Left lobe of liver (tissue), 2 donors: ENCODE measurements at regions not wholly inside any gene's neighbourhood (a gene's known extent, or its start where the extent isn't known, plus 50 kb on each side); places are given as distances from the start of the nearest gene placed in this dataset.

Source experiments
- ATAC-seq: fragments of 200-7000 bp; cut with Tn5 transposase; one replicate; pipeline ENCODE4 v1.9.1; 2020; ENCODE audit warnings: mild to moderate bottlenecking, moderate library complexity
- DNase-seq: peaks from one replicate; pipeline ENCODE4 v3.0.0-alpha.2; 2020; ENCODE audit warnings: low spot score
- donor health status: DM: no; HTN: no; CAD: no; lungs with moderate emphysema.
- donor health status: DM: no; HTN: yes; CAD: no.

DNA sequence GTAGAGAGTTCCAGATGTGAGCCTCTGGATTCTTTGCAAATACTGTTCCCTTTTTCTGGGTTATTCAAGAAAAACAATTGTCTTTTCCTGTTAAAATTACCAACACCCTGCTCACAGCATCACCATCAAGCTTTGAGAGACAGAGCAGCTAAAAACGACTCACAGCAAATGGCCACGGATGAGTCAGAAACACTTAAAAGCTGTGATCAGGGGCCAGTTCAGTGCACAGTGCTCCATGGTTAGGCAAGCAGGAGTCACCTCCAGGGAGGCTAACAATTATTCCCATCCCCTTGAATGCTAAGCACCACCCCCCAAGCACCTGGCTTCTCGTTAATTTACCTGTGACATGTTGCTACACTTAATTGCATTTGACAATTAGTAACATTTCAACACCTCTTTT is 128.4 kb upstream of the CAMK1G start:
- ATAC-seq: no peak
- DNase-seq: no peak

DNA sequence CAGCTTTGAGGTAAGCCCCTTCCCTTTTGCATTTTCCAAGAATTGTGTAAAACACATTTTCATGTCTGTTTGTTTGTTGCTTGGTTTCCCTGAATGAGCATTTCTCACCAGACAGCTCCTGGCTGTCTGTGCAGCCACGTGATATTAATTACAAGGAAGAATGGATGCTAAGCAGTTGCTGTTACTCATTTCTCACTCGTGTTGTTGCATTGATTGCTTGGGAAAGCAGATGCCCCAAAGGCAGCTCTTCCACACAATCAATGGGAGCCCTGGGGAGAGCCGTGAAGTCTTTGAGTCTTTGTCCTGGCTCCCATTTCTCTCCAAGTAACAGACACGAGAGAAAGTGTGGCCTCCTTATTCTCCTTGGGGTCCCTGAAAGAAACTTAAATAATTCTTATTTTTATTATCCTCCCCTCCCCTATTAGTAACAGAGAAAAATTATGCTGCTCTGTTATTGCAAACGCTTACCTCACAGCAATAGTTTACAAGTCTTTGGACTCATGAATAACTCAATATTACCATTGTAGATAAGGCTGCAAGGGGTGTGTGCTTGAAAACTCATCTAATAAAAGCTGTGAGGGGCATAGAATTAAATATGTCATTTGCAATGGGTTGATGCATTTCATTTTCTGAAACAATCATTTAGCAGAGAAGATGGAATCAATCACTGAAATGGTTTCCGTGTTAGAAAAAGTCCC is 127.7 kb upstream of the CAMK1G start:
- no peak for DNase-seq
- no peak for ATAC-seq

DNA sequence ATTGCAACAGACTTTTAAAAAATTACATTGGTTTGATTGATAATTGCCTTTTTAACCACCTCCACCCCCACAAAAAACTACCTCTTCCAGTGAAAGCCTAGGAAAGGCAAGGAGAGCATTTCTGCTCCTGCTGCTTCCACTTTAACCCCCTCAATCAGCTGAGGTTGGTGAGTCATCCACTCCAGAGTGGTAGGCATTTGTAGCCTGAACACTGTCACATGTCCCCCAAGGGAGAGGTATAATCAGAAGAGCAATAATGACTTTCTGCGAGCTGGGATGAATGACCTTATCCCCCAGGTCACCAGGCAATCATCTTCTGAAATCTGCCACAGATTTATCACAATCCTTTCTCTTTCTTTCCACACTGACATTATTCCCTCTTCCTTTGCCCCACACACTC is 126.6 kb upstream of the CAMK1G start:
- DNase-seq (no peak), ATAC-seq (no peak)

DNA sequence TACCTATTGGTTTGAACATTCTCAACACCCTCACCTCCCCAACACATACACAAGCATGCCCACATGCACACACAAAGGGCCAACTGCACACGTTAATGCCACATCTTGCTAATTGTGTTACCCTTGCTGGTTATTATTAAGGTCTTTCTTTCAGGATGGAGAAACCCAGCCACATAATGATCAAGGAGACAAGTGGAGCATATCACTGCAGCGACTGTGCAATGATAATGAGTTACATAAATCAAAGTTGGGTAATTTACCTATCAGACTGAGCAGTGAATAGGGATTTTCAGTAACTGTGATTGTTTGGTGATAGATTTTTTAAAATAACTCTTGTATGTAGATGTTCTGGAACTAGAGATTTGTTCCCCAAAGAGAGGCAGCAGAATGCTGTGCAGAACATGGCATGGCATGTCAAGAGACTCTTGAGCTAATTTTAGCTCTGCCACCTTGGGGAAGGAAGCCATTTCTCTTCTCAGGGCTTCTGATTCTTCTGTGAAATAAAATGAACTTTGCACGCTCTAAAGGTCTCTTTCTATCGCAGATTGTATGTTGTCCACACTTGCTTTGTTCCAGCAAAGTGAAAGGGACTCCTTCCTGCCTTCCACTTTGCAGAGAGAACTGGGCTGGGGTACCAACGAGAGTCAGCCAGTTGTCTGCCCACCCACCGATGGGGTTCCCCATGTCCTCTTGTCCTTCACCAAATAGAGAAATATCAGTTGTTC is 126.0 kb upstream of the CAMK1G start:
- DNase-seq: no peak
- no peak for ATAC-seq

DNA sequence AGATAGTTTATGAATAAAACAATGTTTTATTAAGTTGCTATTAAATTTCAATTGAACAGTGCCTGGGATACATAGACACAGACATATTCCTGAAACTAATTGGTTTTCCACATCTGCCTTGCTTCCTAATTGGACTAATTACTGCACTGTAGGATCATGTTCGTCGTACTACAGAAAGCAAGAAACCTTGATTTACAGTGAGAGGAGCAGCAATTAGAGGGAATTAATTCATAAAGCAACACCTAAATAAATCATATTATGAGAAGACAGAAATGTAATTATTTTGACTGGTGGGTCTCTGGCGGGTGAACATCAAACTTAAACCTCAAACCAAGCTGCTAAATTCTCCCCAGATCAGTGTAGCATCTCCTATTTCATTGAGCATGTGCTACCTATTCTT is 124.6 kb upstream of the CAMK1G start:
- ATAC-seq: no peak

DNA sequence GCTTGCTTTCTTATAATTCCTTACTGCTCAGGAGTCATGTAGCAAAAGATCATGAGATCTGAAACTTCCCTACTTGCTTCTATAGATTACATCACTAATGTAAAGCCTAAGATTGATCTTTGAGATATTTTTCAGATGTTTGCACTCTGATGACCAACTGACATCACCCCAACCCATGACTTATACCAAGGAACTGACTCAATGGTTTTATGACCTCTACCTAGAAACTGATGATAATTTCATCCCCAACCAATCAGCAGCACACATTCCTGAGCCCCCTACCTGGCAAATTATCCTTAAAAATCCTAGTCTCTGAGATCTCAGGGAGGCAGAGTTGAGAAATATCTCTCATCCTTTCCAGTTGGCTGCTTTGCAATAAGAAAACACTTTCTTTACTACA is 122.3 kb upstream of the CAMK1G start:
- ATAC-seq: no peak
- DNase-seq: no peak

More for the DNA sequence above, 124.6 kb upstream of the CAMK1G start:
- no peak for DNase-seq

DNA sequence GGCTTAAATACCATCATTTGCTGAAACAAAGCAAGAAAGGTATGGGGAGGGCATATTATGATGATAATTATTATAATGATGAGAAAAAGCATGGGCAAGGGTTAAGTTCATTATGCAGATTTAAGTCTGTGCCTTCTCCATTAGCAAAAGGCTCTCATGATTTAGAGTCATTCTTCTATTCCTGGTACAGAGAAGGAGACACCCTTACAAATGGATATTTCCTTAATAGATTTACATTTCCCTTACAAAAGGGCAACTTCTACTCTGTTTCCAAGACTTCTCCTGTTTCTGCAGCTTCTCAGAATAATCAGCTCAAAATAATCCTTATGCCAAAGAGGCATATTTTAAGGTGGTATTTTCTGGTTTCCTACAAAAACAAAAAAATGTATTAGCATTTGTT is 121.1 kb upstream of the CAMK1G start:
- ATAC-seq: no peak
- no peak for DNase-seq

DNA sequence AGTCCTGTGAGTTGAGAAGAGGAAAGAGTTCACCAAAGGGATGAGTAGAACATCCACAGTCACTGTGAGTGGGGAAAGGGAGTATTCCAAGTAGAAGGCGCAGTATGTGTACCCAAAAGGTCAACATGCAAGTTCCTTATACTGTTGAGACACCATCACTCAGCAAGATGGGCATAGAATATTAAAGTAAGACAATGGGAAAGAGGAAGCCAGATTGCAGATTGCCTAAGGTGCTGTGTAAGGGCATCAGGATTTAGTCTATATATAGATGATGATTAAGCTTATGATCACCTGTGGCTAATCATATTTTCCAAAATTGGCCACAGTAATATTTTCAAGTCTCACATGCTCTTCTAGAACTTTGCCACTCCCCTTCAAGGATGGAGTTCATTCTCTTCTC is 120.1 kb upstream of the CAMK1G start:
- no peak for ATAC-seq
- DNase-seq: no peak

DNA sequence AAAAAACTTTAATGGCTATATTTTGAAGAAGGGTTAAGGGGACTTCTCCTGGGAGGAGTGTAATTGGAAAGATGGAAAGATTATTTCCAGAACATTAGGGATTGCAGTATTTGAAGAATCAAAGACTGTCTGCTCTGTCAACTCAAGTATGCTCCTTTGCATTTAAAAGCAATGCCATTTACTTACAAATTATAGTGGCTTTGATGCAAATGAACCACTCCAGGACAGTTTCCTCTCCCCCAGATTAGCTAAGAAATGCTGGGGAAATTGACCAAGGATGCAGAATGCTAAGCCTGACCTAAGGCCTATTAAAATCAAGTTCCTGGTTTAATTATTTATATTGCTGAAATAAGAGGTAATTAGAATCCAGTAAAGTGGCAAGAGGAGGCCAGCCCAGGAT is 110.5 kb upstream of the CAMK1G start:
- no peak for DNase-seq
- no peak for ATAC-seq

DNA sequence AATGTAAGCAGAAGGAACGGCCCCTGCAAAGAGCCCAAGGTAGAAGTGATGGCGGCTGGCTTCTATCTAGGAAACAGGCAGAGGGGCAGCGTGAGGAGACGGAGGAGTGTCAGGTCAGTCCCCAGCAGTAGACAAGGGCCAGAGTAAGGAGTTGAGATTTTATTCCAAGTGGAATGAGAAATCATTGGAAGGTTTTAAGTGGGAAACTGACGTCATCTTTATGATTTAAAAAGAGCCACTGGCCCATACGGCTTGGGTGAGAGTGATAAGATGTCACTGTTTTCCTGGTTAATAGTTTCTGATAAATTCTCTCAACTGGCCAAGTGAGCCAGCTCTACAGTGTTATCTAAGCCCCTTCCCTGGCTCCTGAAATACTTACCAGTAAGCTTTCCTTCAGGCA is 103.2 kb upstream of the CAMK1G start:
- no peak for ATAC-seq
- DNase-seq: no peak

DNA sequence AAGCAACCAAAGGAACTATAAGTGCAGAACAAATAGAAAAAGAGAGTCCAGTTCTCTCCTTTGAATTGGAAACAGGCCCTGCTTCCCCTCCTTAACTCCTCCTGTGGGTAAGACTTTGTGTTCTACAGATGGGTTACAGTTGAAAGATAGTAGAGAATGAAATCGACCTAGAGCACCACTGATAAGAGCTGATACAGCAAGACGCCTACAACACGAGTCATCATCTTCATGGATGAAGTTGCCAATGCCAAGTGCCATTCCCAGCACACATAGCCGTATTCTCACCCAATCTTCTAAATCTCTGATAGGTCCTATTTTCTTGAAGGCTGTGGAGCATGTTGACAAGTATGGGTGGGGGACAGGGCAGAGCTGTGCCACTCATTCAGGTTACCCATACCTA is 99.8 kb upstream of the CAMK1G start:
- no peak for DNase-seq
- no peak for ATAC-seq

DNA sequence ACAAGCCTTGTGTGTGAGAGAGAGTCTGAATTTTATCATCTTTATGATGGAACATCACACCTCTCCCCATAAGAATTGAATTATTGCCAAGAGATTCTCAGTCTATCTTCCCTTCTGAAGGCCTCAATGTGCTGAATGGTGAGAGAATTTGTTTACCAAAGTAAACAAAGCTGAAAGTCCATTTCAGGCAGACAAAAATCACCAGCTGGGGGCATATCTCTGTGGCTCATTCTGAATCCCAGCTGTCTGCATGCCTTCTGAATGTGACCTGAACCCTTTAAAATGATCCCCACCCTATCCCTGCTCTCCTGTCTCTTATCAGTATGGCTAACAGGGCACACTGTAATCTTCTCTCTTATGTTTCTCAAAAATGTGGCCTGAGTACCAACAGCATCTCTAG is 99.1 kb upstream of the CAMK1G start:
- peak; percentile 44 for ATAC-seq
- DNase-seq: no peak

DNA sequence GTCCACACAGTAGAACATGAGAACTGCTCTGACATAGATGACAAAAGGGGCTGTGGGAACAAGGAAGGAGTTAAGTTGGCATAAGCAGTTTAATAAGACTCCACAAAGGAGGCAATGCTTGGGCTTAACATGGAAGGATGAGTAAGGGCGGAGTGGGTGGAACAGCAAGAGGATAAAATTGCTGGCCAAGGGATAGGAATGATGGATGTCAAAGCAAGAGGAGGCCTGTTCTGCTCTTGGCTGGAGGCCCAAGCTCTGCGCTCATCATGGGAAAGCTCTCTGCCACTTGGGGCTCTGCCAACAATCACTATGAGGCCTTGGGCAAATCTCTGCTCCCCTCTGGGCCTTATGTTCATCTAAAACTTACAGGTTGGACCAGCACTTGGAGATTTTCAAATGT is 98.3 kb upstream of the CAMK1G start:
- no peak for ATAC-seq

DNA sequence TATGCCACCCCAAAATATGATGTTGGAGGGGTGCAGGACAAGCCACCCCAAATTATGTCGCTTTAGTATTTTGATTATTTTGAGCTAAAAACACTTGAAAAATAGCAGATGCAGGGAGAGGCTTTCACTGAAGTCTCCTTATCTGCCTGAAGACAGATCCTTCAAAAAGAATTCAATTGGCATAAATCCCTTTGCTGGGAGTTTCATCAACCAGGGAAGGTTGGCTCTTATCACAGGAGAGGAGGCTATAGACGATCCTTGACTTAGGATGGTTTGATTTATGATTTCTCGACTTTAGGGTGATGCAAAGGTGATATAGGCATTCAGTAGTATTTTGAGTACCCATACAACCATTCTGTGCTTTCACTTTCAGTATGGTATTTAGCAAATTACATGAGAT is 97.8 kb upstream of the CAMK1G start:
- no peak for DNase-seq
- no peak for ATAC-seq

More for the DNA sequence above, 98.3 kb upstream of the CAMK1G start:
- no peak for DNase-seq

DNA sequence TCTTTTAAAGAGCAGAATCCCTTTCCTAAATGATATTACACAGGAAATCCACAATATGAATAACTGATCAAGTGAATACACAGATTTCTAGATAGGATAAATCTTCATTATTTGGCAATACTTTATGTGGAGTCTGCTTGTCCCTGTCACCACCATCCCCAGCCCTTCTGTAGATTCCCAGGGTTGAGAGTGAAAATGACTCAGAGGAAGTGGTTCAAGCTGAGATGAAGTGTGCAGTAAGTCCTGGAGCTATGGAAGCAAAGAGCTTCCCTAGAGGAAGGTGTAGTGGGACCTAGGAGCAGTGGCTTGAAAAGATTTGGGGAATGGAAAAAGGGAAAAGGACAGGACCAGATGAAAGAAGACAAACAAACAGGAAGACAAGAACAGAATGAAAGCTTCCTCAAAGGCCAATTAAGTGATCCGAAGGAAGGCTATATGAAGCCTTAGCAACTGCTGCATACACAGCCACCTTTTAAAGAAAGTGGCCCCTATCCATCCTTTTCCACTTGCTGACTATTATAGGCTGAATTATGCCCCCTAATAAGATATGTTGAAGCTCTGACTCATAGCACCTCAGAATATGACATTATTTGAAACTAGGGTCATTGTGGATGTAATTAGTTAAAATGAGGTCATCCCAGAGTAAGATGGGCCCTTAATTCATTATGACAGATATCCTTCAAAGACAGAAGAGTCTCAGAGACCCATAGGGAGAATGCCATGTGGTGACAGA is 96.5 kb upstream of the CAMK1G start:
- DNase-seq: no peak

DNA sequence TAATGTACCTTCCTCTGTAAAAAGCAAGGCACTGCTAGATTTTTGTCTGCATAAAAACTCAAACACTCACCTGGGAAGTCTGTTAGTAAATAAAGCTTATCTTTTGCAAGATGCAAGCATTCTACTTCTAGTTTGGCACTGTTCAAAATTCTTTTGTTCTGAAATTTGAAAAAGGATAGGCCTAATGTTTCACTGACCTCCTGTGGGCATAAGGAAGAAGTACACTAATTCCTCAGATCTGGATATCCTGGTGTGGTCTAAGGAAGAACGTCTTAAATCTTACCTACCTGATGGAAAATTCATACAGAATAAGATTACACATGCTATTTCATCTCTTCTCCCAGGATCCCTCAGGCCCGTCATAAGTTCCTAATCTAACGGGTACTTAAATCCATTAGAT is 93.5 kb upstream of the CAMK1G start:
- ATAC-seq (no peak), DNase-seq (no peak)

More for the DNA sequence above, 96.5 kb upstream of the CAMK1G start:
- ATAC-seq: no peak

DNA sequence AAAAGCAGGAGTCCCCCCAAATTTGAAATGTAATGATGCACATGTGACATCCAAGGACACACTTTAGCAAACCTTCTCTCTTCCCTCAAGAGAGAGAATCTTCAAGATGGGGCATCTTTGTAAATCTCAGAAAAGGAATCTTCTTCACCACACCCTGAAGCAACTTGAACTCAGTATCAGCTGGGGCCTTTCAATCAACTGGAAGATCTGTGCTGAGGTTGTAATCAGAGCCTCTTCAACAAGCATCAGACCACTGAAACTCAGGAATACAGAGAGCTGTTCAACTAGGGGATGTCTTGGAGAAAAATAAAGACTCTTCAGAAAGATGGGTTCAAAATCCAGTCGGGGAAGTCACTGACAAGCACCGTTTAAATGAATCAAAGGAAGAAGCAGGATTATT is 92.5 kb upstream of the CAMK1G start:
- no peak for ATAC-seq
- no peak for DNase-seq

DNA sequence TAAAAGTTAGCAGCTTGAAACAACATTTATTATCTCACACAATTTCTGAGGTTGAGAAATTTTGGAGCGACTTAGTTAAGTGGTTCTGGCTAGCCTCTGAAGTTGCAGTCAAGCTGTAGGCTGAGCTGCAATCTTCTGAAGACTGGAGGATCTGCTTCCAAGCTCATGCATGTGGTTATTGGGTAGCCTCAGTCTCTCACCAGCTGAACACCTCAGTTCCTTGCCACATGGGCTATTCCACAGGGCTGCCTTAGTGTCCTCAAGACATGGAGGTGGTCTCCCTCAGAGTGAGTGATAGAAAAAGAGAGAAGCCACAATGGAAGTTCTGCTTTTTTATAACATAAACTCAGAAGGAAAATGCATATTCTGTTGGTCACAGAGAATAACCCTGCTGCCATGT is 92.0 kb upstream of the CAMK1G start:
- ATAC-seq (no peak), DNase-seq (no peak)

DNA sequence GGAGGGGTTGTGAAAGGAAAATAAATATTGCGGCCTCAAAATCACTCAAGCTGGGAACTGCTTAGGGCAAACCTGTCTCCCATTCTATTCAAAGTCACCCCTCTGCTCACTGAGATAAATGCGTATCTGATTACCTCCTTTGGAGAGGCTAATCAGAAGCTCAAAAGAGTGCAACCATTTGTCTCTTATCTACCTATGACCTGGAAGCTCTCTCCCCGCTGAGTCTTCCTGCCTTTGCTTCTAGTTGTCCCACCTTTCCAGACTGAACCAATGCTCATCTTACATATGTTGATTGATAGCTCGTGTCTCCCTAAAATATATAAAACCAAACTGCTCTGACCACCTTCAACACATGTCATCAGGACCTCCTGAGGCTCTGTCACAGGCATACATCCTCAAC is 91.6 kb upstream of the CAMK1G start:
- no peak for DNase-seq
- ATAC-seq: no peak

DNA sequence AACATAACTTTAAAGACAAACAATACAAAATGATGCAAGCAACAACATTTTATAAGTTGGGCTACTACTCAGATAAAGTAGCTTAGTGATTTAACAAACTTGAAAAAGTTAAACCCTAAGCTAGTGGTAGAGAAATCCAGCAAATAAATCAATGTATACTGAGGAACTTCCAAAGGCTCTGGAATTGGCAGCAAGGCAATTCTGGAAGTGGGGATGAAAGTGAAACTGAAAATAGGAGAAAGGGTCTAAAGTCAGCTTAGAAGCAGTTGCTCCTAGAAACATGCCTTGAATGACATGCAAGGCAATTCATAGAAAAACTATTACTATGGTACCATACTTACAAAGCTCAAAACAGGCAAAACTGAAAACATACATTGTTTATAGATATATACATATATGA is 90.0 kb upstream of the CAMK1G start:
- DNase-seq (no peak), ATAC-seq (peak; percentile 84)

DNA sequence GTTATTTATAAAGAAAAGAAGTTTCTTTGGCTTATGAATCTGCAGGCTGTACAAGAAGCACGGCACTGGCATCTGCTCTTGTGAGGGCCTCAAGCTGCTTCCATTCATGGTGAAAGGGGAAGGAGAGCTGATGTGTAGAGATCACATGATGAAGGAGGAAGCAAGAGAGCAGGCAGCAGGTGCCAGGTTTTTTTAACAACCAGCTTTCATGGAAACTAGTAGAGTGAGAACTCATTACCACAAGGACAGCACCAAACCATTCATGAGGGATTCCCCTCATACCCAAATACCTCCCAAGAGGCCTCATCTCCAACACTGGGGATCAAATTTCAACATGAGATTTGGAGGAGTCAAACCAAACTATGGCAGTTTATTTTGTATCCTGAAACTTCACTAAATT is 85.8 kb upstream of the CAMK1G start:
- DNase-seq (no peak), ATAC-seq (no peak)

DNA sequence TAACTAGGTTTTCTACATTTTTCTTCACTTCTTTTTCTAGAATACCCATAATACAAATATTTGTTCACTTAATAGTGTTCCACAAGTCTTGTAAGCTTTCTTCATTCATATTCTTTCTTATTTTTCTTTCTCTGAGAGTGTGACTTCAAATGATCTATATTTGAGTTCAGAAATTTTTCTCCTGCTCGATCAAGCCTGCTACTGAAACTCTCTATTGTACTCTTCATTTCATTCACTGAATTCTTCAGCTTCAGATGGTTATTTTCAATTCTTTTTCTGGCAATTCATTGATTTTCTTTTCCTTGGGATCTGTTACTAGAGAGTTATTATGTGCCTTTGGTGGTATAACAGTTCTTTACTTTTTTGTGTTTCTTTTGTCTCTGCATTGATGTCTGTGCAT is 82.5 kb upstream of the CAMK1G start:
- no peak for DNase-seq
- no peak for ATAC-seq
